Endodermal cell (in vitro differentiated cells): ENCODE measurements at regions not wholly inside any gene's neighbourhood (a gene's known extent, or its start where the extent isn't known, plus 50 kb on each side); places are given as distances from the start of the nearest gene placed in this dataset.

Source experiments
- DNase-seq: peaks from one replicate; pipeline ENCODE4 v3.0.0-alpha.2; 2017
- H3K27ac ChIP-seq: 2 replicates; pipeline ENCODE4 v1.5.1; 2013; ENCODE audit warnings: mild to moderate bottlenecking, low read depth, low read length, moderate library complexity
- H3K27me3 ChIP-seq: 2 replicates; pipeline ENCODE4 v1.6.1; 2013; ENCODE audit warnings: mild to moderate bottlenecking, low read length, moderate library complexity; ENCODE audit not compliant: insufficient read depth, control insufficient read depth, poor library complexity, severe bottlenecking
- H3K36me3 ChIP-seq: 2 replicates; pipeline ENCODE4 v1.7.0; 2013; ENCODE audit warnings: mild to moderate bottlenecking, low read length, moderate library complexity; ENCODE audit not compliant: control insufficient read depth, insufficient read depth
- H3K4me1 ChIP-seq: one replicate; pipeline ENCODE4 v1.7.0; 2013; ENCODE audit warnings: low read length; ENCODE audit not compliant: control insufficient read depth, insufficient read depth
- H3K4me3 ChIP-seq: 2 replicates; pipeline ENCODE4 v1.5.1; 2013; ENCODE audit warnings: mild to moderate bottlenecking, low read length, moderate library complexity
- H3K9ac ChIP-seq: 2 replicates; pipeline ENCODE4 v1.6.1; 2013; ENCODE audit warnings: mild to moderate bottlenecking, low read length, moderate library complexity; ENCODE audit not compliant: poor library complexity, severe bottlenecking; ENCODE audit errors: extremely low read depth
- H3K9me3 ChIP-seq: 2 replicates; pipeline ENCODE4 v1.6.1; 2013; ENCODE audit warnings: mild to moderate bottlenecking, low read length, moderate library complexity; ENCODE audit not compliant: control insufficient read depth
- H3K27ac Mint-ChIP-seq: 2 replicates; pipeline ENCODE4 v1.8.0; 2020; ENCODE audit warnings: mixed read lengths
- H3K27me3 Mint-ChIP-seq: 2 replicates; pipeline ENCODE4 v1.8.0; 2021; ENCODE audit warnings: mild to moderate bottlenecking, mixed read lengths; ENCODE audit not compliant: insufficient read depth
- H3K36me3 Mint-ChIP-seq: 2 replicates; pipeline ENCODE4 v1.8.0; 2020; ENCODE audit warnings: low read depth, mixed read lengths
- H3K4me1 Mint-ChIP-seq: 2 replicates; pipeline ENCODE4 v1.8.0; 2020; ENCODE audit warnings: mixed read lengths
- H3K4me3 Mint-ChIP-seq: 2 replicates; pipeline ENCODE4 v1.8.0; 2020; ENCODE audit warnings: mild to moderate bottlenecking, moderate library complexity, mixed read lengths
- H3K9me3 Mint-ChIP-seq: 2 replicates; pipeline ENCODE4 v1.8.0; 2020; ENCODE audit warnings: mild to moderate bottlenecking, mixed read lengths
- WGBS, 2 experiments: methylation state at CpG; one replicate each; pipeline versions ENCODE4 v1.1.5 to v1.1.7; 2013; ENCODE audit warnings: missing lambda C conversion rate in 2 of 2, mixed read lengths in 1 of 2; ENCODE audit not compliant: insufficient coverage in 1 of 2, insufficient read length in 1 of 2; 5-methylcytosine and 5-hydroxymethylcytosine counted together
- TF ChIP-seq, protein P1 (sequence below): fragments of 200-600 bp; sonication (generic); conservative IDR thresholded peaks from 2 replicates; pipeline ENCODE4 v1.5.0; 2021; ENCODE audit warnings: antibody characterized with exemption, mild to moderate bottlenecking

DNA sequence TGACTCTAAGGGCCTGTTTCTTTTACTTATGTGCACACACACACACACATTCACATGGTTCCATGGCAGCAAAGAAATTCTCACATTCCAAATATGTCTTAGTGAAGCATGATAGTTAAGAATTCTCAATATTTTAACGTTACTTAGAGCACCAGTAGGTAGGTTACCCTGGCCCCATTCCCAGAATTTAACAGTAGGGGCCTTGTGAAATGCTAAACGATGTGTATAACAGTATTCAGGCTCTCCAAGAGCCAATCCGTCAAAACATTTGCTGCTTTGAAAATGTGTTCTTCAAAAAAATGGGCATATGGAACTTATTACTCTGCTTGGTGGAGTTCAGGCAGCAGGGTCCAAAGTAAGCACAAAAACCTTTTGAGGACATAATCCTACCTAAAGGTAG, 93.7 kb upstream of the DAB2 start:
- TF ChIP-seq, protein P1, sequence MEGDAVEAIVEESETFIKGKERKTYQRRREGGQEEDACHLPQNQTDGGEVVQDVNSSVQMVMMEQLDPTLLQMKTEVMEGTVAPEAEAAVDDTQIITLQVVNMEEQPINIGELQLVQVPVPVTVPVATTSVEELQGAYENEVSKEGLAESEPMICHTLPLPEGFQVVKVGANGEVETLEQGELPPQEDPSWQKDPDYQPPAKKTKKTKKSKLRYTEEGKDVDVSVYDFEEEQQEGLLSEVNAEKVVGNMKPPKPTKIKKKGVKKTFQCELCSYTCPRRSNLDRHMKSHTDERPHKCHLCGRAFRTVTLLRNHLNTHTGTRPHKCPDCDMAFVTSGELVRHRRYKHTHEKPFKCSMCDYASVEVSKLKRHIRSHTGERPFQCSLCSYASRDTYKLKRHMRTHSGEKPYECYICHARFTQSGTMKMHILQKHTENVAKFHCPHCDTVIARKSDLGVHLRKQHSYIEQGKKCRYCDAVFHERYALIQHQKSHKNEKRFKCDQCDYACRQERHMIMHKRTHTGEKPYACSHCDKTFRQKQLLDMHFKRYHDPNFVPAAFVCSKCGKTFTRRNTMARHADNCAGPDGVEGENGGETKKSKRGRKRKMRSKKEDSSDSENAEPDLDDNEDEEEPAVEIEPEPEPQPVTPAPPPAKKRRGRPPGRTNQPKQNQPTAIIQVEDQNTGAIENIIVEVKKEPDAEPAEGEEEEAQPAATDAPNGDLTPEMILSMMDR = no peak
- no peak for DNase-seq
- no peaks in the 10 kb centered on the region for H3K4me1 ChIP-seq
- H3K27me3 ChIP-seq = no peaks in the 10 kb centered on the region
- WGBS, 2 experiments = 13 to 59% methylated on average over 2 to 3 of the region's 3 CpGs
- Mint-ChIP-seq H3K27ac (no peak overlapping the region), H3K27me3 (no peaks in the 10 kb centered on the region), H3K36me3 (no peaks in the 10 kb centered on the region), H3K4me1 (peaks cover 12% of the 10 kb centered on the region), H3K4me3 (no peak overlapping the region), H3K9me3 (peaks cover 9% of the 10 kb centered on the region)
- no peak overlapping the region for H3K4me3 ChIP-seq
- H3K36me3 ChIP-seq = no peaks in the 10 kb centered on the region
- no peak overlapping the region for H3K27ac ChIP-seq
- H3K9me3 ChIP-seq = no peaks in the 10 kb centered on the region
- no peak overlapping the region for H3K9ac ChIP-seq

DNA sequence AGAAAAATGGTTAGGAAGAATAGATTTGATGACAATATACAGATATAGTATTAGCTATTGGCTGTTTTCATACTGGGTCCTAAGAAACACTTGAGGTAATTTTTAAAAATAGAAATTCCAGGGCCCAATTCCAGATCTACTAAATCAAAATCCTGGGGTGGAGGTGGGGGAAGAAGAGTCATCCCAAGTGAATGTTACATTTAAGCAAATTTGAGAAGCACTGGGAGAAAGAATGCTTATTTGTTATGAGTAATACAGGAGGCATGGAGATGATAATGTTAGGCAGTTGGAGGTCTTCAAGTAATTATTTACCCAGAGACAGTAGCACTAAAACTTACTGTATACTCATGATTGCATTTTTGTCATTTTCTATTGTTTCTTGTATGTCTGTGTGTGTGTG, 93.0 kb upstream of the DAB2 start:
- Mint-ChIP-seq H3K27me3 (no peaks in the 10 kb centered on the region), H3K27ac (no peak overlapping the region)

DNA sequence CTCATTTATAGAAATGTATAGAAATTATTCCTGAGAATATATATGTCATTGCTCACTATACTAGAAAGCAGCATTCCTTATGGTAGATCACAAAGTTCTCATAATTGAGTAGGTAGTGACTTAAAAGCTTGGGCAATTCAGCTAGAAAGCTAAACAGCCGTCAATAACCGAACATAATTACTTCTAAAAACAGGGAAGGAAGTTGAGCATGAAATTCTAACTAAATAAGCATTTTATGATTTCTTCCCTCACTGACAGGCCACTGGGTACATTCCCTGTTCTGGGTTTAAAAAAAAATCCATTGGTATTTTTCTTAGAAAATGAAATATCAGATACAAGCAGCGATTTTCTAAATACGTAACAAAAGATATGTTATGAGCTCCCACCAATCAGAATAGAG, 91.1 kb upstream of the DAB2 start:
- TF ChIP-seq, protein P1 = no peak
- peaks cover 14% of the 10 kb centered on the region for H3K4me1 Mint-ChIP-seq
- H3K4me3 ChIP-seq = no peak overlapping the region
- no peaks in the 10 kb centered on the region for H3K27me3 Mint-ChIP-seq
- H3K9me3 ChIP-seq = no peaks in the 10 kb centered on the region
- no peak overlapping the region for H3K27ac Mint-ChIP-seq
- WGBS, 2 experiments = 83 to 95% methylated on average over 1 to 4 of the region's 4 CpGs
- peaks cover 4% of the 10 kb centered on the region for H3K9me3 Mint-ChIP-seq
- no peak overlapping the region for H3K9ac ChIP-seq
- no peaks in the 10 kb centered on the region for H3K36me3 Mint-ChIP-seq
- no peak overlapping the region for H3K4me3 Mint-ChIP-seq
- H3K36me3 ChIP-seq = no peaks in the 10 kb centered on the region
- no peaks in the 10 kb centered on the region for H3K4me1 ChIP-seq
- H3K27ac ChIP-seq = no peak overlapping the region
- H3K27me3 ChIP-seq = no peaks in the 10 kb centered on the region
- DNase-seq = no peak

More for the DNA sequence above, 93.0 kb upstream of the DAB2 start:
- Histone ChIP-seq H3K9me3 (no peaks in the 10 kb centered on the region), H3K27me3 (no peaks in the 10 kb centered on the region), H3K27ac (no peak overlapping the region), H3K4me3 (no peak overlapping the region), H3K9ac (no peak overlapping the region), H3K36me3 (no peaks in the 10 kb centered on the region), H3K4me1 (no peaks in the 10 kb centered on the region)
- Mint-ChIP-seq H3K4me1 (peaks cover 15% of the 10 kb centered on the region), H3K4me3 (no peak overlapping the region), H3K36me3 (no peaks in the 10 kb centered on the region), H3K9me3 (peaks cover 9% of the 10 kb centered on the region)
- TF ChIP-seq, protein P1 = no peak
- DNase-seq = no peak
